ENCODE measurements at regions not wholly inside any gene's neighbourhood (a gene's known extent, or its start where the extent isn't known, plus 50 kb on each side); places are given as distances from the start of the nearest gene placed in this dataset.

DNA sequence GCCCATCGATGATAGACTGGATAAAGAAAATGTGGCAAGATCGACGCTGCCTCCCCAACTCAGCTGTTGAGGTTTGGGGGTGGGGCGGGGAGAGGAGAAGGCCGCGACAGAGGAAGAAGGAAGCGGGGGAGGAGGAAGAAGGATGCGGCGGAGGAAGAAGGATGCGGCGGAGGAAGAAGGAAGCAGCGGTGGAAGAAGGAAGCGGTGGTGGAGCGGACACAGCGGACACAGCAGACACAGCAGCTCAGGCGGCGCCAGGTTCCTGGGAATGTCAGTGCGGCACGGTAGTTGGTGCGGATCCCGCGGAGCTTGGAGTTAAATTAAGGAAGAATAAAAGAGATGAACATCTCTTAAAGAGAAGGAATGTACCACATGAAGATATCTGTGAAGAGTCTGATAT, 163.9 kb upstream of the NT5E start:
- TF ChIP-seq POLR2AphosphoS5 (IDR thresholded peaks at IDR 0.05; ENCODE audit: low read depth, low read length) (no peak), SIN3A (IDR thresholded peaks at IDR 0.05; ENCODE audit: borderline replicate concordance, insufficient read depth, low read depth, low read length) (no peak), TCF7L2 (IDR thresholded peaks at IDR 0.05; ENCODE audit: low read depth, low read length) (no peak)
